Breast epithelium (tissue), 4 donors: ENCODE measurements at regions not wholly inside any gene's neighbourhood (a gene's known extent, or its start where the extent isn't known, plus 50 kb on each side); places are given as distances from the start of the nearest gene placed in this dataset.
"Not testable (repeated sequence)": the region's sequence is repeated elsewhere in the genome, so short reads cannot be mapped to it uniquely, and the experiment has no call there.

ENCODE experiments used
- DNase-seq, 2 donors: peaks; one replicate each; pipeline ENCODE4 v3.0.0-alpha.2; 2019; ENCODE audit warnings: low spot score in 2 of 2
- H3K27ac ChIP-seq, 2 donors: fragments of 200-600 bp; sonication (generic) in 1 of 2; one replicate each; pipeline ENCODE4 v1.5.1; 2016 to 2019; ENCODE audit warnings: mild to moderate bottlenecking in 1 of 2
- H3K27me3 ChIP-seq, 2 donors: fragments of 200-600 bp; sonication (generic) in 1 of 2; one replicate each; pipeline versions ENCODE4 v1.5.1 to v1.6.0; 2017 to 2019; ENCODE audit warnings: control low read depth in 1 of 2, mild to moderate bottlenecking in 1 of 2
- H3K36me3 ChIP-seq: fragments of 200-600 bp; one replicate; pipeline ENCODE4 v1.5.1; 2019
- H3K4me1 ChIP-seq, 2 donors: fragments of 200-600 bp; sonication (generic); one replicate each; pipeline ENCODE4 v1.5.1; 2016 to 2019; ENCODE audit warnings: control low read depth in 1 of 2
- H3K4me3 ChIP-seq, 3 donors: fragments of 200-600 bp; sonication (generic); 1 replicate in 2 of 3; 2 replicates in 1 of 3; pipeline ENCODE4 v1.5.1; 2016 to 2019; ENCODE audit warnings: mild to moderate bottlenecking in 3 of 3, moderate library complexity in 2 of 3
- H3K9me3 ChIP-seq, 2 donors: fragments of 200-600 bp; sonication (generic) in 1 of 2; one replicate each; pipeline ENCODE4 v1.5.1; 2016 to 2019; ENCODE audit warnings: control low read depth in 1 of 2
- POLR2A ChIP-seq: fragments of 450-650 bp; IDR thresholded peaks from one replicate; pipeline ENCODE4 v1.6.1; 2016; ENCODE audit warnings: antibody characterized with exemption, mild to moderate bottlenecking, moderate library complexity
- POLR2AphosphoS5 ChIP-seq, 3 donors: sonication (generic); formaldehyde crosslinking; IDR thresholded peaks; one replicate each; pipeline ENCODE4 v1.6.1; 2017; ENCODE audit warnings: antibody characterized with exemption in 3 of 3
- intact Hi-C: fragments of 100-400 bp; cut with DNase I; formaldehyde crosslinking; loops from one replicate; pipeline ENCODE4 v1.15.1; 2023; ENCODE audit warnings: low total_unique reads
- TF ChIP-seq, protein P1 (sequence below), 3 donors: fragments of 450-650 bp; IDR thresholded peaks; one replicate each; pipeline ENCODE4 v1.5.1; 2016 to 2017; ENCODE audit warnings: antibody characterized with exemption in 3 of 3, mild to moderate bottlenecking in 3 of 3, moderate library complexity in 3 of 3

DNA sequence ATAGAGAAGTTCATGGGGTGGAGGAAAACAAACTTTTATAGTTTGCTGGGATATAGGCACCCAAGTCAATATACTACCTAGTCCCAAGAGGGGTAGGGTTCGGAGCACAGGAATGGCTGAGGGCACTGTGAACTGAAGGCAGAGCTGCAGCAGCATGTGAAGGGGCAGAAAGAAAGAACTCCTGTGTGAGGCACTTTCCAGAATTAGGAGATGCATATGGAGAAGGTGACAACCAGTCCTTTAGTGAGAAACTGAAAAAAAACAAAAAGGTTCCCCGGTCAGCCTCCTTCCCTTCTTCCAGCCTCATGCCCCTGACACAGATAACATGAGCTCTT lies 429.1 kb downstream of the DSC3 start:
- H3K4me1 ChIP-seq, result no peaks in the 10 kb centered on the region
- H3K4me3 ChIP-seq, result no peak overlapping the region
- no peak overlapping the region for H3K27ac ChIP-seq
- no peak for DNase-seq
- intact Hi-C loops, result no loop called here
- no peaks in the 10 kb centered on the region for H3K27me3 ChIP-seq
- H3K9me3 ChIP-seq, result no peaks in the 10 kb centered on the region
- TF ChIP-seq POLR2A (no peak), POLR2AphosphoS5 (IDR thresholded peaks at IDR 0.05) (no peak)
- TF ChIP-seq, protein P1, sequence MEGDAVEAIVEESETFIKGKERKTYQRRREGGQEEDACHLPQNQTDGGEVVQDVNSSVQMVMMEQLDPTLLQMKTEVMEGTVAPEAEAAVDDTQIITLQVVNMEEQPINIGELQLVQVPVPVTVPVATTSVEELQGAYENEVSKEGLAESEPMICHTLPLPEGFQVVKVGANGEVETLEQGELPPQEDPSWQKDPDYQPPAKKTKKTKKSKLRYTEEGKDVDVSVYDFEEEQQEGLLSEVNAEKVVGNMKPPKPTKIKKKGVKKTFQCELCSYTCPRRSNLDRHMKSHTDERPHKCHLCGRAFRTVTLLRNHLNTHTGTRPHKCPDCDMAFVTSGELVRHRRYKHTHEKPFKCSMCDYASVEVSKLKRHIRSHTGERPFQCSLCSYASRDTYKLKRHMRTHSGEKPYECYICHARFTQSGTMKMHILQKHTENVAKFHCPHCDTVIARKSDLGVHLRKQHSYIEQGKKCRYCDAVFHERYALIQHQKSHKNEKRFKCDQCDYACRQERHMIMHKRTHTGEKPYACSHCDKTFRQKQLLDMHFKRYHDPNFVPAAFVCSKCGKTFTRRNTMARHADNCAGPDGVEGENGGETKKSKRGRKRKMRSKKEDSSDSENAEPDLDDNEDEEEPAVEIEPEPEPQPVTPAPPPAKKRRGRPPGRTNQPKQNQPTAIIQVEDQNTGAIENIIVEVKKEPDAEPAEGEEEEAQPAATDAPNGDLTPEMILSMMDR (IDR thresholded peaks at IDR 0.05), result no peak
- no peaks in the 10 kb centered on the region for H3K36me3 ChIP-seq

DNA sequence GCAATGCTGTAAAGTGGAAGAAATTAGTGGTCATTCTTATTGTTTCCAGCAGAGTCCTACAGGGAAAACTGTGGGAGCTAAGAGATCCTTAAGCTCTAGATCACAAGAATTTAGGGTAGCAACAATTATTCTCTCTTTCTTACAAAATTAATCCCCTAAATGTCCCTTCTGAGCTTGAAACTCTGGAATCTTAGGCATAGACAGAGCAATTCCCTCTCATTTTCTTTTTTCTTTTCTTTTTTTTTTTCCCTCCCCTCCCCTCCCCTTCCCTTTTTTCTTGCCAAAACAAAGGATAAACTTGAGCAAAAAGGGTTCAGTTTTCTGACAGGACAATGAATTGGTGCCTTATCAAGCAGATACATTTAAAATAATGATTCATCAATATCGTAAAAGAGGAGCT lies 441.0 kb downstream of the DSC3 start:
- intact Hi-C loops, result no loop called here

DNA sequence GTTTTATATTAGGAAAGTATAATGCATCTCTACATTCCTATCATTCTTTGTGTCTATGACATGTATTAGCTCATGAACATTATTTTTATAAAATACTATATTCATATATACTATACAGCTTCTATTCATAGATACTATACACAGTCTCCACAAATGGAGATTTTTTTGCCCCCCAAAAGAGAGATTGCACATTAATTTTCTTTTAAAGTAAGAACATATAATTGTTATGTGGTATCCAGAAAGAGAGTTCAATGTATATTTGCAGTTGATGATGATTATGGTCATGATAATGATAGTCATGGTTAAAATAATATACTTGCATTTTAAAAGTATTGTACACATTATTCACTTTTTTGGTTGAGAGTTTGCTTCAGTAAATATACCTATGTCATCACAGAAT lies 445.3 kb downstream of the DSC3 start:
- H3K4me3 ChIP-seq, result no peak overlapping the region
- H3K4me1 ChIP-seq, result no peaks in the 10 kb centered on the region
- no peaks in the 10 kb centered on the region for H3K36me3 ChIP-seq
- intact Hi-C loops, result no loop called here
- no peak overlapping the region for H3K27ac ChIP-seq
- no peaks in the 10 kb centered on the region for H3K9me3 ChIP-seq
- no peaks in the 10 kb centered on the region for H3K27me3 ChIP-seq
- TF ChIP-seq, protein P1 (IDR thresholded peaks at IDR 0.05), result no peak
- no peak for TF ChIP-seq POLR2AphosphoS5 (IDR thresholded peaks at IDR 0.05)
- no peak for TF ChIP-seq POLR2A
- DNase-seq, result no peak

More for the DNA sequence above, 441.0 kb downstream of the DSC3 start:
- TF ChIP-seq POLR2A (no peak), POLR2AphosphoS5 (IDR thresholded peaks at IDR 0.05) (no peak)
- TF ChIP-seq, protein P1 (IDR thresholded peaks at IDR 0.05), result no peak
- Histone ChIP-seq H3K4me1 (no peaks in the 10 kb centered on the region), H3K27me3 (no peaks in the 10 kb centered on the region), H3K4me3 (no peak overlapping the region), H3K27ac (no peak overlapping the region), H3K36me3 (no peaks in the 10 kb centered on the region), H3K9me3 (no peaks in the 10 kb centered on the region)
- no peak for DNase-seq

DNA sequence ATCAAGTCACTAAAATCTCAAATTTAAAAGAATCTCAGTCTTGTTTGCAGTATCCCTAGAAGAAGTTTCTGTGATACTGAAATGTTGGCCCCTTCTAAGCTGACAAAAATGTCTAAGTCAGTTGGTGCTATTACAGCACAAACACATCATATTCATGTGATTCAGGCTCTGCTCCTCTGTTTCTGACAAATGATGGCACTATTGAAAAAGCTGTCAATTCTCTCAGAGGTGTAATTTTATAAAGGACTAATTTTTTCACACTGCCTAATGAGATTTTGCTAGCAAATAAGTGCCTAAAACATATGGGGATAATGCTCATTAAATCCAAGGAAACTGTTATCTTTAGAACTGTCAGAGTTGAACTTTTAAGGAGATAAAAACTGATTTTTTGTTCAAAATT lies 445.9 kb downstream of the DSC3 start:
- Histone ChIP-seq H3K27me3 (no peaks in the 10 kb centered on the region), H3K4me3 (no peak overlapping the region), H3K36me3 (no peaks in the 10 kb centered on the region), H3K4me1 (no peaks in the 10 kb centered on the region), H3K9me3 (no peaks in the 10 kb centered on the region), H3K27ac (no peak overlapping the region)
- TF ChIP-seq POLR2AphosphoS5 (IDR thresholded peaks at IDR 0.05) (no peak), POLR2A (no peak)
- TF ChIP-seq, protein P1 (IDR thresholded peaks at IDR 0.05), result no peak
- no peak for DNase-seq
- intact Hi-C loops, result no loop called here

DNA sequence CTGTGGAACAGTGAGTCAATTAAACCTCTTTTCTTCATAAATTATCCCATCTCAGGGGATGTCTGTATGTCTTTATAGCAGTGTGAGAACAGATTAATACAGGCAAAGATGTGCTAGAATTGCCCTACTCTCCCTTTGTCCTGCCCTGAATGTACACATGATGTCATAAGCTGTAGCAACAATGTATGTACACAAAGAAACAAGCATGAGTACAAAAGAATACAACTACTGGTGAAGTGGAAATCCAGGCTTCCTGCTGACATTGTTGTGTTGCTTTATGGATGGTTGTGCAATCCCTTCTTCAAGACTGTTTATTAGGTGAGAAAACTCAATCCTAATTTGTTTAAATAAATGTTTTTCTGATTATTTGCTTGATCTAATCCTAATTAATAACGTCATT lies 446.6 kb downstream of the DSC3 start:
- TF ChIP-seq, protein P1 (IDR thresholded peaks at IDR 0.05), result no peak
- no peak for TF ChIP-seq POLR2AphosphoS5 (IDR thresholded peaks at IDR 0.05)
- no peak for TF ChIP-seq POLR2A
- no peak overlapping the region for H3K27ac ChIP-seq
- no peaks in the 10 kb centered on the region for H3K36me3 ChIP-seq
- H3K27me3 ChIP-seq, result no peaks in the 10 kb centered on the region
- intact Hi-C loops, result no loop called here
- no peaks in the 10 kb centered on the region for H3K4me1 ChIP-seq
- no peak overlapping the region for H3K4me3 ChIP-seq
- H3K9me3 ChIP-seq, result no peaks in the 10 kb centered on the region
- DNase-seq, result no peak

DNA sequence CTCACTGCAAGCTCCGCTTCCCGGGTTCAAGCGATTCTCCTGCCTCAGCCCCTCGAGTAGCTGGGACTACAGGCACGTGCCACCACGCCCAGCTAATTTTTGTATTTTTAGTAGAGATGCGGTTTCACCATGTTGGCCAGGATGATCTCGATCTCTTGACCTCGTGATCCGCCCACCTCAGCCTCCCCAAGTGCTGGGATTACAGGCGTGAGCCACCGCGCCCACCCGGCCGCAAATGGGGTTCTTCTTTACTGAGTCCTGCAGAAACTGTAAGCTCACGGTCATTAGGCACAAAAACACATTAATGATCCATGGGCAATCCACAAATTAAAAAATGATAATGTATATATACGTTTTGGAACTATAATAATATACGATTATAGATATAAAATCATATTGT lies 447.6 kb downstream of the DSC3 start:
- intact Hi-C loops, H3K4me3 ChIP-seq, H3K9me3 ChIP-seq, H3K36me3 ChIP-seq, H3K27ac ChIP-seq, DNase-seq, H3K4me1 ChIP-seq, H3K27me3 ChIP-seq: not testable (repeated sequence)
